Esophagus muscularis mucosa (tissue), 4 donors: ENCODE measurements at regions not wholly inside any gene's neighbourhood (a gene's known extent, or its start where the extent isn't known, plus 50 kb on each side); places are given as distances from the start of the nearest gene placed in this dataset.

Source experiments
- DNase-seq: peaks from one replicate; pipeline ENCODE4 v3.0.0-alpha.2; 2017; ENCODE audit errors: extremely low spot score
- H3K27ac ChIP-seq, 4 donors: fragments of 200-600 bp; sonication (generic); replicated peaks in 1 of 4; 1 replicate in 3 of 4; 2 replicates in 1 of 4; pipeline ENCODE4 v1.5.1; 2016 to 2019; ENCODE audit warnings: mild to moderate bottlenecking in 1 of 4
- H3K27me3 ChIP-seq, 4 donors: fragments of 200-600 bp; sonication (generic); one replicate each; pipeline versions ENCODE4 v1.5.1 to v1.6.0; 2016 to 2019
- H3K36me3 ChIP-seq, 4 donors: fragments of 200-600 bp; sonication (generic); one replicate each; pipeline ENCODE4 v1.5.1; 2016 to 2019
- H3K4me1 ChIP-seq, 4 donors: fragments of 200-600 bp; sonication (generic); one replicate each; pipeline ENCODE4 v1.5.1; 2016 to 2019
- H3K4me3 ChIP-seq, 4 donors: fragments of 200-600 bp; sonication (generic); 1 replicate in 2 of 4; 2 replicates in 2 of 4; pipeline ENCODE4 v1.5.1; 2016 to 2019; ENCODE audit warnings: mild to moderate bottlenecking in 4 of 4, moderate library complexity in 1 of 4
- H3K9me3 ChIP-seq, 4 donors: fragments of 200-600 bp; sonication (generic); 1 replicate in 3 of 4; 2 replicates in 1 of 4; pipeline ENCODE4 v1.5.1; 2016 to 2019
- CTCF ChIP-seq, 3 experiments: fragments of 200-600 bp in 2 of 3; fragments of 450-650 bp in 1 of 3; sonication (generic) in 2 of 3; IDR thresholded peaks; one replicate each; pipeline ENCODE4 v1.5.1; 2017 to 2019; ENCODE audit warnings: antibody characterized with exemption in 3 of 3, mild to moderate bottlenecking in 2 of 3, moderate library complexity in 1 of 3
- EP300 ChIP-seq: sonication (generic); formaldehyde crosslinking; IDR thresholded peaks from one replicate; pipeline ENCODE4 v1.6.1; 2017; ENCODE audit warnings: antibody characterized with exemption
- POLR2A ChIP-seq: fragments of 450-650 bp; IDR thresholded peaks from one replicate; pipeline ENCODE4 v1.6.1; 2017; ENCODE audit warnings: antibody characterized with exemption, moderate library complexity, mild to moderate bottlenecking, low read depth
- POLR2AphosphoS5 ChIP-seq, 2 donors: sonication (generic); formaldehyde crosslinking; IDR thresholded peaks; one replicate each; pipeline ENCODE4 v1.6.1; 2017; ENCODE audit warnings: antibody characterized with exemption in 2 of 2
- WGBS: methylation state at CpG from one replicate; pipeline ENCODE4 v1.1.5; 2018; 5-methylcytosine and 5-hydroxymethylcytosine counted together
- intact Hi-C: fragments of 100-400 bp; cut with DNase I; formaldehyde crosslinking; loops from one replicate; pipeline ENCODE4 v1.15.1; 2023

- Histone ChIP-seq H3K4me3 (no peak overlapping the region), H3K36me3 (no peaks in the 10 kb centered on the region), H3K27me3 (no peaks in the 10 kb centered on the region), H3K27ac (no peak overlapping the region), H3K9me3 (no peaks in the 10 kb centered on the region), H3K4me1 (no peaks in the 10 kb centered on the region)
- intact Hi-C loops = no loop called here
- no peak for TF ChIP-seq EP300
- no peak for TF ChIP-seq POLR2AphosphoS5 (IDR thresholded peaks at IDR 0.05)
- TF ChIP-seq POLR2A = no peak
- no peak for TF ChIP-seq CTCF (IDR thresholded peaks at IDR 0.05)
- 69% methylated on average over 3 of the region's 3 CpGs for WGBS
- DNase-seq = no peak
Observed at GRCh38 chr17:52930581-52930980, 772.1 kb upstream of the CA10 start.

GRCh38 chr17:52930145-52930544, 771.6 kb upstream of the CA10 start:
- WGBS = 90% methylated on average over 1 of the region's 1 CpG
- Histone ChIP-seq H3K4me3 (no peak overlapping the region), H3K9me3 (no peaks in the 10 kb centered on the region), H3K36me3 (no peaks in the 10 kb centered on the region), H3K27ac (no peak overlapping the region), H3K4me1 (no peaks in the 10 kb centered on the region), H3K27me3 (no peaks in the 10 kb centered on the region)
- TF ChIP-seq EP300 (no peak), POLR2A (no peak), CTCF (IDR thresholded peaks at IDR 0.05) (no peak), POLR2AphosphoS5 (IDR thresholded peaks at IDR 0.05) (no peak)
- DNase-seq = no peak
- intact Hi-C loops = no loop called here

DNA sequence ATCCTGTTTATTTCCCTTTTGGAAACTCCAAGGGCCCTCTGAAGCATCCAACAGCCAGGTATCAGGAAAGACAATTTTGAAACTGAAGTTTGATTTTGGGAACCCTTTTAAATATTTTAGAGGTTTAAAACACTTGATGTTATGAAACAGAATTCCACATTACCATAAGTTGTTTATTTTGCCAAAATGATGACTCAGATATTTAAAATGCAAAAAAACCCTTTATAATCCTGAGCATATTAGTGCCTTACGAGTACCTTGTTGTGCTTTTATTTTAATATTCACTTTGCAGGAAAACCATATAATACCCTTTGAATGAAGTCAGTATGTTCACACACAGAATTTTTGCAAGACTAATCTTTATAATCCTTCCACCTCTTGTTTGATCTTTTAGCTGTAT, 765.1 kb upstream of the CA10 start:
- DNase-seq = no peak
- intact Hi-C loops = no loop called here
- H3K27ac ChIP-seq = no peak overlapping the region
- no peaks in the 10 kb centered on the region for H3K9me3 ChIP-seq
- TF ChIP-seq POLR2AphosphoS5 (IDR thresholded peaks at IDR 0.05) (no peak), EP300 (no peak), POLR2A (no peak), CTCF (IDR thresholded peaks at IDR 0.05) (no peak)
- H3K36me3 ChIP-seq = no peaks in the 10 kb centered on the region
- WGBS = 74% methylated on average over 1 of the region's 1 CpG
- H3K4me1 ChIP-seq = no peaks in the 10 kb centered on the region
- H3K27me3 ChIP-seq = no peaks in the 10 kb centered on the region
- no peak overlapping the region for H3K4me3 ChIP-seq

DNA sequence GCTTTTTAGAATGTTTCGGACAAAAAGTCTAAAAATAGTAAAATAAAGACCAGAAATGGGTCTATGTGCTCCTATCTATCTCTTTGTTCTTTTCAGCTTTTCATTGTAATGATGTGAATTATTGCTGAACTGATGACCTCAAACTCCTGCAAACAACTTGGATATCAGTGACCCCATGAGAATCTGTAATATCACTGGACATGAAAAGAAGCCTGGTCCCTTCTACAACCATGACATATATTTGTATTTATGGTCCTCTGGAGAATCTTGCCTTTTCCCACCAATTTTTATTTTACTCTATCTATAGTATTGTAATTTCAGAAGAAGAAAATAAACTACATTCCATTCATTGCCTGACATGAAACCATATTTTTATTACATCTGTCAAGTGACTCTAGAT, 740.7 kb upstream of the CA10 start:
- TF ChIP-seq POLR2A (no peak), CTCF (IDR thresholded peaks at IDR 0.05) (no peak), POLR2AphosphoS5 (IDR thresholded peaks at IDR 0.05) (no peak), EP300 (no peak)
- Histone ChIP-seq H3K27me3 (no peaks in the 10 kb centered on the region), H3K27ac (no peak overlapping the region), H3K4me3 (no peak overlapping the region), H3K36me3 (no peaks in the 10 kb centered on the region), H3K9me3 (no peaks in the 10 kb centered on the region), H3K4me1 (no peaks in the 10 kb centered on the region)
- WGBS = 3% methylated on average over 1 of the region's 1 CpG
- intact Hi-C loops = no loop called here
- DNase-seq = no peak

DNA sequence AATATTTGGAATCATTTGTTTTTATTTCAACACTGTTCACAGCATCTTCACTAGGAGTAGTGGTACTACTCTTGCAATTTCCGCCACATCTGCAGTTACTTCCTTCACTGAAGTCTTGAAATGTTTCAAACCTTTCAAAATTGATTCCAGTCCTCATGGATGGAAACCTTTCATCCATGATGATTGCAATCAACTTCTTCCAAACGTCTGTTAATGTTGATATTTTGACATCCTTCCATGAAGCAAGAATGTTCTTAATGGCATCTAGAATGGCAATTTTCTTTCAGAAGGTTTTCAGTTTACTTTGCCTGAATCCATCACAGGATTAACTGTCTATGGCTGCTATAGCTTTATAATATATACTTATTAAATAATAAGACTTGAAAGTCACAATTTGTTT, 736.8 kb upstream of the CA10 start:
- Histone ChIP-seq H3K4me1 (peaks cover 0 to 15% (median 5%) of the 10 kb centered on the region in 4 donors), H3K27ac (no peak overlapping the region), H3K9me3 (no peaks in the 10 kb centered on the region), H3K36me3 (no peaks in the 10 kb centered on the region), H3K27me3 (no peaks in the 10 kb centered on the region), H3K4me3 (no peak overlapping the region)
- DNase-seq = no peak
- WGBS = 80% methylated on average over 2 of the region's 2 CpGs
- no peak for TF ChIP-seq EP300
- no peak for TF ChIP-seq POLR2A
- no peak for TF ChIP-seq CTCF (IDR thresholded peaks at IDR 0.05)
- TF ChIP-seq POLR2AphosphoS5 (IDR thresholded peaks at IDR 0.05) = no peak
- intact Hi-C loops = no loop called here
